DOHH2 (cell line): ENCODE measurements at regions not wholly inside any gene's neighbourhood (a gene's known extent, or its start where the extent isn't known, plus 50 kb on each side); places are given as distances from the start of the nearest gene placed in this dataset.

Source experiments
- H3F3A ChIP-seq: fragments of 200-600 bp; sonication (generic), shearing (Covaris generic); 2 replicates; pipeline ENCODE4 v1.6.0; 2016; ENCODE audit warnings: antibody characterized with exemption, mild to moderate bottlenecking; ENCODE audit not compliant: control insufficient read depth, insufficient read depth
- H3K27ac ChIP-seq: fragments of 200-600 bp; sonication (generic); 2 replicates; pipeline ENCODE4 v1.5.1; 2014; ENCODE audit warnings: low read depth, mild to moderate bottlenecking, low read length, moderate library complexity
- H3K27me3 ChIP-seq: fragments of 200-600 bp; sonication (generic); 2 replicates; pipeline ENCODE4 v1.6.1; 2014; ENCODE audit warnings: mild to moderate bottlenecking, low read length, mixed read lengths; ENCODE audit not compliant: control insufficient read depth
- H3K36me3 ChIP-seq: fragments of 200-600 bp; sonication (generic); 2 replicates; pipeline ENCODE4 v1.6.1; 2014; ENCODE audit warnings: mild to moderate bottlenecking, low read length, moderate library complexity, mixed read lengths; ENCODE audit not compliant: control insufficient read depth
- H3K4me1 ChIP-seq: fragments of 200-600 bp; sonication (generic); 2 replicates; pipeline ENCODE4 v1.6.1; 2014; ENCODE audit warnings: mild to moderate bottlenecking, low read length, mixed read lengths; ENCODE audit not compliant: control insufficient read depth
- H3K4me2 ChIP-seq: fragments of 200-600 bp; sonication (generic); 2 replicates; pipeline ENCODE4 v1.6.0; 2014; ENCODE audit warnings: mild to moderate bottlenecking, low read length, moderate library complexity
- H3K4me3 ChIP-seq: fragments of 200-600 bp; sonication (generic); 2 replicates; pipeline ENCODE4 v1.5.1; 2014; ENCODE audit warnings: mild to moderate bottlenecking, low read length, mixed read lengths
- H3K79me2 ChIP-seq: fragments of 200-600 bp; sonication (generic); 2 replicates; pipeline ENCODE4 v1.6.1; 2014; ENCODE audit warnings: mild to moderate bottlenecking, low read length, mixed read lengths; ENCODE audit not compliant: control insufficient read depth
- H3K9me2 ChIP-seq: fragments of 200-600 bp; sonication (generic); replicated peaks from 2 replicates; pipeline ENCODE4 v1.6.1; 2014; ENCODE audit warnings: mild to moderate bottlenecking, low read length, mixed read lengths; ENCODE audit not compliant: control insufficient read depth
- H3K9me3 ChIP-seq: fragments of 200-600 bp; sonication (generic); 2 replicates; pipeline ENCODE4 v1.6.1; 2014; ENCODE audit warnings: antibody characterized with exemption, low read length, mixed read lengths; ENCODE audit not compliant: control insufficient read depth, insufficient read depth
- H4K20me1 ChIP-seq: fragments of 200-600 bp; sonication (generic); 2 replicates; pipeline ENCODE4 v1.6.0; 2014; ENCODE audit warnings: low read depth, mild to moderate bottlenecking, antibody characterized with exemption, low read length, moderate library complexity; ENCODE audit not compliant: control insufficient read depth, insufficient read depth
- CTCF ChIP-seq: fragments of 200-600 bp; sonication (generic); IDR thresholded peaks from one replicate; pipeline ENCODE4 v1.5.1; 2014; ENCODE audit warnings: antibody characterized with exemption, mild to moderate bottlenecking, low read depth, low read length; ENCODE audit not compliant: poor library complexity, severe bottlenecking
- EZH2phosphoT487 ChIP-seq: fragments of 200-600 bp; sonication (generic); IDR thresholded peaks from 2 replicates; pipeline ENCODE4 v1.6.1; 2017; ENCODE audit warnings: borderline replicate concordance, mild to moderate bottlenecking, antibody characterized with exemption, low read length, moderate library complexity, mixed read lengths

- H3K4me2 ChIP-seq: no peak overlapping the region
- H3K79me2 ChIP-seq: no peaks in the 10 kb centered on the region
- no peaks in the 10 kb centered on the region; the same call in 1 of the 2 replicates for H3K4me1 ChIP-seq
- H4K20me1 ChIP-seq: no peaks in the 10 kb centered on the region
- no peak overlapping the region for H3K27ac ChIP-seq
- no peak overlapping the region for H3K4me3 ChIP-seq
- no peaks in the 10 kb centered on the region for H3K9me2 ChIP-seq
- no peaks in the 10 kb centered on the region for H3K9me3 ChIP-seq
- no peaks in the 10 kb centered on the region for H3K27me3 ChIP-seq
- TF ChIP-seq CTCF (no peak), EZH2phosphoT487 (no peak)
- H3K36me3 ChIP-seq: no peaks in the 10 kb centered on the region
- no peaks in the 10 kb centered on the region for H3F3A ChIP-seq
Measured at GRCh38 chr1:87959236-87959635, 630.6 kb downstream of the LMO4 start.

GRCh38 chr1:87961992-87962391, 633.3 kb downstream of the LMO4 start:
- no peaks in the 10 kb centered on the region for H3K27me3 ChIP-seq
- H3K4me3 ChIP-seq: no peak overlapping the region
- no peaks in the 10 kb centered on the region for H4K20me1 ChIP-seq
- H3K27ac ChIP-seq: no peak overlapping the region
- TF ChIP-seq CTCF (no peak), EZH2phosphoT487 (no peak)
- H3K9me2 ChIP-seq: no peaks in the 10 kb centered on the region
- H3K4me2 ChIP-seq: no peak overlapping the region
- H3K36me3 ChIP-seq: no peaks in the 10 kb centered on the region
- H3K9me3 ChIP-seq: no peaks in the 10 kb centered on the region
- H3F3A ChIP-seq: no peaks in the 10 kb centered on the region
- H3K4me1 ChIP-seq: no peaks in the 10 kb centered on the region
- H3K79me2 ChIP-seq: no peaks in the 10 kb centered on the region

- no peaks in the 10 kb centered on the region for H3K79me2 ChIP-seq
- no peaks in the 10 kb centered on the region for H3F3A ChIP-seq
- H3K36me3 ChIP-seq: no peaks in the 10 kb centered on the region
- H3K4me1 ChIP-seq: no peaks in the 10 kb centered on the region
- H3K4me2 ChIP-seq: no peak overlapping the region
- no peak overlapping the region for H3K27ac ChIP-seq
- no peaks in the 10 kb centered on the region for H3K9me2 ChIP-seq
- no peaks in the 10 kb centered on the region for H3K27me3 ChIP-seq
- H3K9me3 ChIP-seq: no peaks in the 10 kb centered on the region
- H3K4me3 ChIP-seq: no peak overlapping the region
- TF ChIP-seq CTCF (no peak), EZH2phosphoT487 (no peak)
- H4K20me1 ChIP-seq: no peaks in the 10 kb centered on the region
Measured at GRCh38 chr1:87963556-87963955, 634.9 kb downstream of the LMO4 start.

GRCh38 chr1:87965193-87965592, 636.5 kb downstream of the LMO4 start:
- Histone ChIP-seq H3K9me2 (no peaks in the 10 kb centered on the region), H3K79me2 (no peaks in the 10 kb centered on the region), H3F3A (no peaks in the 10 kb centered on the region), H3K27ac (no peak overlapping the region), H4K20me1 (no peaks in the 10 kb centered on the region), H3K36me3 (no peaks in the 10 kb centered on the region), H3K27me3 (no peaks in the 10 kb centered on the region), H3K4me2 (no peak overlapping the region), H3K4me3 (no peak overlapping the region), H3K9me3 (no peaks in the 10 kb centered on the region), H3K4me1 (no peaks in the 10 kb centered on the region)
- TF ChIP-seq CTCF: no peak
- no peak for TF ChIP-seq EZH2phosphoT487
